GM18498 (cell line): ENCODE measurements at regions not wholly inside any gene's neighbourhood (a gene's known extent, or its start where the extent isn't known, plus 50 kb on each side); places are given as distances from the start of the nearest gene placed in this dataset.
A peak's percentile ranks its signal among the peaks of the same experiment; 100 is the strongest.

Source experiments
- ATAC-seq: cut with Tn5 transposase; IDR thresholded peaks from one replicate; pipeline ENCODE4 v1.9.1; 2021; ENCODE audit warnings: mild to moderate bottlenecking, moderate library complexity; ENCODE audit not compliant: unreplicated experiment

DNA sequence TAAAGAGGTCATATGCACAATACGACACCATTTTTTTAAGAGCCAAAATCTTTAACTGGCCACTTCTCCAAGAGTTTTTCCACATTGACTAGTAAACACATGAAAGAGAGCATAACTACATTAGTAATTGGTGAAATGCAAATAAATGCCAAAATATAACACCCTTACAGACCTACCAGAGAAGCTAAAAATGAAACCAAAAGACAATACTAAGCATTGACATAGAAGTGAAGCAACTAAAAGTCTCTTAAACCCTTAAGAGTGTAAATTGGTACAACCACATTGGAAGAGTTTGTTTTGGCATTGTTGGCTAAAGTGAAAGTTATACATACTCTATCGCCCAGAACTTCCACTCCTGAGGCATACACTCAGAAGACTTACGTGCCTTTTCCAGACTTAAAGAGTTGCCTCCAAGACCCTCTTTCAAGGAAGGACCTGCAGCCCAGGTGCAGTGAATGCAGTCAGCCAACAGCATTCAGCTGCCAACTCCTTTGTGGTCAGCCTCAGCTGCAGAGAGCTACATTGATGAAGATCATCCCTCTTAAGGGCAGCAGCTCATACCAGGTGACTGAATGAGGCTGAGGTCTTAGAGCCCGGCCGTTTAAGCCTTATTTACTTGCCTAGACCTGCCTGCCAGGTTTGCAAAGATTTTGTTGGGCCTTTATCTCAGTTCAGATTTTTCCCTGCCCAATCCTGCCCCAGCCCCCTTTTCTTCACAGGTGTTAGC, 839.1 kb upstream of the ADGRL2 start:
- no peak for ATAC-seq

DNA sequence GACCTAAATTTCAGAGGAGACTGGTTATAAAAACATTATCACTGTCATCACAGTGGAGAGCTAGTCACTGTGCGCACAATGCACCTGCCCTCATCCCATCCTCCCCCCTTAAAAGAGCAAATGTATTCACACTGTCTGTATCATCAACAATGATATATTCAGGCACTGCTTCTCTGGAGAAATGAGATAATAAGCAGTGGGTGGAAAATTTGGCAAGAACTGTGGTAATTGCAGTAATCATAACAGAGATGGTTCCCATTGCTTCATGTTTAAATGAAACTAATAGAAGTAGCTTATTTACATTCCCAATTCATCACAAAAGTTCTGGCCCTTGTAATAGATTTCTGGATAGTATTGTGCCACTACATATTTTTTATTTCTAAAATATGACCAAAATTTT, 867.4 kb upstream of the ADGRL2 start:
- ATAC-seq, result no peak

GRCh38 chr1:80931178-80931577, 869.6 kb upstream of the ADGRL2 start:
- no peak for ATAC-seq

- no peak for ATAC-seq
Observed at GRCh38 chr1:80929868-80930508, 870.7 kb upstream of the ADGRL2 start.

DNA sequence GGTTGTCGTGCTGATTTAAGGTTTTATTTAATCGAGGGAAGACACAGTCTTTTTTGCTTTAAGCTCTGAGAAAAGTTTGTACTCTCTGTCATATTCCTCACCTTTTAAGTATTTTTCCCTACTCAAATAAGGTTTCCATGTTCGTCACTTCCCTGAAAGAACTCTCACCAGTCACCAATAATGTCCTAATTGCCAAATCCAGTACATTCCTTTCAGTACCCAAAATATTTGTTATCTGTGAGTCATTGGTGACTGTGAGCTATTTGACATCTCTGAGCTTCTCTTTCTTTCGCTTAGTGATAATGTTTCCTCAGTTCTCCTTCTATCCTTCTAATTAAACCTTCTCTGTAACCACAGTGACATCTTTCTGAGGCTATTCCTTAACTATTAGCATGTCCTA, 874.2 kb upstream of the ADGRL2 start:
- no peak for ATAC-seq

DNA sequence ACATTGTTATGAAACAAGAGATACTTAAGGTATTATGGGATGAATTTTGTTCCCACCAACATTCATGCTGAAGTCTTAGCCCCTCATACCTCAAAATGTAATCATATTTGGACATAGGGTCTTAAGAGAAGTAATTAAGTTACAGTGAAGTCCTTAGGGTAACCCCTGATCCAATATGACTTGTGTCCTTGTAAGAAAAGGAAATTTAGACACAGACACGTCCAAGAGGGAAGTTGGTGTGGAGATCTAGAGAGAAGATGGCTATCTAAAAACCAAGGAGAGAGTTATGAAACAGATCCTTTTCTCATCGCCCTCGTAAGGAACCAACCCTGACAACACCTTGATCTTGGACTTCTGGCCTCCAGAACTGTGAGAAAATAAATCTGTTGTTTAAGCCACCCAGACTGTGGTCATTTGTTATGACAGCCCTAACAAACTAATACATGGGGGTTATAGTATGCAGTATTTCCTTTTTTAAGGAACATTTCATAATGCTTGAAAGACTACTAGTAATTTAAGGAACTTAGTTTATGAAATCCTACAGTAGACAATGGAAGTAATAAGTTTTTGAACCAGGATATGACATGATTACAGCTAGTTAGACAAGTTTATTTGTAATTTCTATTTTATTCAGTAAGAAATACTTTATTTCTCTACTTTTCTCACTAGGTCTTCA, 875.5 kb upstream of the ADGRL2 start:
- ATAC-seq, result no peak

- no peak for ATAC-seq
Observed at GRCh38 chr1:80924290-80924689, 876.4 kb upstream of the ADGRL2 start.

DNA sequence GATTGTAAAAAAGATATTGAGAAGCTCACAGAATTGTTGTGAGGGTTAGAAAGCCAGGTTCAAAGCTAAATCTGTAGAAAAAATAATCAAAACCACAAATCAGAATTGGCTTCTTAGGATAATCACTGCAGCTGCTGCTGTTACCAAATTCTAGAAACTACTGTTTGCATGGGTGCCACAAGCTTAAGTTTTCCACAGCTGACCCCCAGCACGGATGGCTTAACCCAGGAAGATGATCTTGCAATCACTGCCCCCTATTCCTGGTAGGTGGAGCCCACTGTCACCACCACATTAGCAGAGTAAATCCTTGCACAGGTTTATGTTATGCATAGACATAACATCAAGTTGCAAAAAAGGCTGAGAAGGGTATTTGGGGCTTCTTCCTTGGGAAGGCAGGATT, 877.8 kb upstream of the ADGRL2 start:
- ATAC-seq, result no peak

GRCh38 chr1:80919426-80919825, 881.3 kb upstream of the ADGRL2 start:
- no peak for ATAC-seq

- ATAC-seq, result no peak
Observed at GRCh38 chr1:80918380-80918779, 882.4 kb upstream of the ADGRL2 start.

GRCh38 chr1:80917826-80918225, 882.9 kb upstream of the ADGRL2 start:
- no peak for ATAC-seq

DNA sequence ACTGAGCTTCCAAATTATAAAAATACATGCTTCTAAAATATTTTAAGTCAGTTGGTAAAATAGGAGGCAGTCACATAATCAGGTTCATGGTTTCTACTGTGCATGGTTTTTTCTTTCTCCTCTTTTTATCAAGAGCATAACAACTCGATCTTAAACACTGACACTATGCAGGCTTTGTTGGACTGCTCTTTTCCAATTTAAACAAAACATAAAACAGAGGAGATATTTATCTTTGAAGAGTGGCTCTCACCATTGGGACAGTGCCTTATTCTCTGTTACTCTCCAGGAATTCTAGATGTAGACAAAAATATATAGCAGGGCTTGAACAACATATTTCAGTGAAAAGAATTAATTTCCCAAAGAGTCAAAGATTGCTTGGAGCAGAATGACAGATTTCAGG, 883.5 kb upstream of the ADGRL2 start:
- no peak for ATAC-seq

DNA sequence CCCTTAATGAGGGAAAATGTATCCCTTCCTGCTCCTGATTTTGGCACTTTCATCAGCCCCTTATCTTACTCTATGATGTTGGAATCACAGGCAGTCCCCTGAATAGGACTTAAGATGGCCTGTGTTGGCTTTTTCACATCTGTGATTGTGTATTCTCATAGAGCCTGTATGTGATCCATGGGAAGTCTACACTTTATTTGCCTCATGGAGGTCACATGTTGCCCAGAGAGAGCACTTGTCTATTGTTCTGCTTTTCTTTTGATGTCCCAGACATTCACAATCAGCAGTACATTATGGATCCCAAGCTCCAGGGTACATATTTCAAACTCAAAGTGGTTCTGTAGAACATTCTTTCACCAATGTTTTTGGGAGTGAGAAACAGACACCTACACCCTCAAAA, 885.2 kb upstream of the ADGRL2 start:
- ATAC-seq, result no peak

DNA sequence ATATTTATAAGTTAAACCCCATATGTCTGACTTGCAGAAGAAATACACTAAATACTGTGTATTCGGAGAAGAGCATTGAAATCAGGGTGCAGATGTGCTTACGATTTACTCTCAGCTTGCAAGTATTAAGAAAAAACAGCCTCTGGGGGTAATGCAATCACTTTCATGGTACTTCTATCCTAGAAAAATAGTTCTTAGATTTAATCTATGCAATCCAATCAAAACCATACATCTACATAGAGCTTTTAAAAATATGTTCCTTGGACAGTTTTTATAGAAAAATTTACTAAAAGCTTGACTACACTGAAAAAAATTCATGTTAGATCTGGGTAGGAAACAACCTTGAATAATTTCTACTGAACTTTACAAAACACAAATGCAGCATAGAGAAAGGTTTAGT, 890.3 kb upstream of the ADGRL2 start:
- ATAC-seq, result no peak

DNA sequence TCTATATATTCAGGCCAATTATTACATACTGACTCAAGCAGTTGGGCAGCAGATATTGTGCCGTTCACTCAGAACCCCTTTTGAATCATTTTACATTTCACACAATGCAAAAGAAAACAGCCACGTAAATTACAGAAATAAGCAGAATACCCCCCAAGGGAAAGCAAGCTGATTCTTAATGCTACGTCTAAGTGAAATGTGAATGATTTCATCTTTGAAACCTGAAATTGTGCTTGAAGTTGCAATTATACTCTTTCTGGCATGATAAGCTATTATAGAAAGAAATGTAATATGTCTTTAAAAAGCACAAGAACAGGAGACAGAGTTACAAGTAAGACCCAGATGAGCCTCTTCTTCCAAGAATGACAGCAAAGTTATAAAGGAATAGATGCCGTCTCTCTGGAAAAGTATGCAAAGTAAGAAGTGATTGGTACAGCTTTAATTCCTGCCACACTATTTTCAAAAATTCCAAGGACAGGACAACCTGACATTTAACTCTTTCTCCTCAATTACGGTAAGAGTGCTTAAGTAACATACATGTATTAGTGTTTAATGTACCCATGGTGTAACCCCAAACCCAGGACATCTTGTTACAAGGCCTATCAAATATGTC, 891.5 kb upstream of the ADGRL2 start:
- ATAC-seq, result no peak

GRCh38 chr1:80896781-80897356, 903.9 kb upstream of the ADGRL2 start:
- ATAC-seq, result no peak

DNA sequence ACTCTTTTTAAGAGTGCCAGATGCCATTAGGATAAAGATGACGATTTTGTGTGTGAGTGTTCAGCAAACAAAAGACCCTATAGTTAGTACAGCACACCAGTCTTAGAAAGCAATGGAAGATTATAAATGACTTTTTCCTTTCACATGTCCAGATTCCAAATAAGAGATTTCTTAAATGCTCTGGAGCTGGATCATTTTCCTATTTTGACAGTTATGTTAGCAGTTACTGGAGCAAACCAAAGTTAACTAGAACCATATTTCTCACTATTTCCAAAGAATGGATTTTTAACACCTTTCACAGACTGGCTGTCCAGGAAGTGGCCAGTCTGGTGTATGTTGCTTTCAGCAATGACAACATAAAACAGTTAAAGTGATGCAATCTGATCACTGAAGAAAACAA, 905.8 kb upstream of the ADGRL2 start:
- ATAC-seq, result no peak

- ATAC-seq, result peak; percentile 61
Observed at GRCh38 chr1:80893115-80893514, 907.6 kb upstream of the ADGRL2 start.

DNA sequence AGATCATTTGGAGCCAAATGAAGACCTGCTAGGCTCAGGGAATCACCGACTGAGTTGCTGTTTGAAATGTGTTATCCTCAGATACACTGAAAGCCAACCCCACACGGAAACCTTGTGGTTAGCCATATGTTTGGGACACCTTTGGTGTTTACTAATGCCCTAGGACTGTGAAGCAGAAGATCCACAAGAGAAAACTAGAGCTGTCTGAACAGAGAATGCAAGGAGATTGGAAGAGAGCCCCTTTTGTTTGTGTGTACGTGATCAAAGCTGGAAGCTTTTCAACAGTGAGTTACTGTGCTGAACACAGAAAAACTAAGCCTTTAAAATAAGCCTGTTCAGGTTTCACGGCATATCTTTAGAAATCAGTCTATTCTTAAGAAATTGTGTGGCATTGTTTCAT, 908.2 kb upstream of the ADGRL2 start:
- peak; percentile 34 for ATAC-seq

GRCh38 chr1:80891871-80892270, 908.9 kb upstream of the ADGRL2 start:
- ATAC-seq, result no peak

DNA sequence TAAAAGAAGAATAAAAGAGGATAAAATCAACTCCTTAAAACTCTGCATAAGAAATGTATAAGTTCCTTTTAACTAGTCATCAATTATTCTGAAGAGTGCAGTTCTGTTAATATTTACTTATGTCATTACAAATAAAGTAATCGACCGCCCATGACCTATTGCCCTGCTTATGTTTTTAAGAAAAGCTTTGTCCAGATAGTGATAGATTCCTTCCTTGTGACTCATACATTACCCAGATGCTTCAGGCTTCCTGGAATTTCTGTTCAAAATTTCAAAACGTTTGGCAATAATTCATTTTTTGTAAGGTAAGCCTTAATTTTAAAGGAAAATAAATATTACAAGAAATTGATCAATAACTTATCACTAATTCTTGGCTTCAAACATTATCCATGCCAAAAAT, 918.2 kb upstream of the ADGRL2 start:
- no peak for ATAC-seq
